GM12878 (cell line): ENCODE measurements at regions not wholly inside any gene's neighbourhood (a gene's known extent, or its start where the extent isn't known, plus 50 kb on each side); places are given as distances from the start of the nearest gene placed in this dataset.

Source experiments
- ATAC-seq: fragments of 200-7000 bp; cut with Tn5 transposase; 3 replicates; pipeline ENCODE4 v1.9.1; 2020; ENCODE audit warnings: mild to moderate bottlenecking, moderate library complexity
- BruUV-seq: library from RNA; stranded (reverse); fragments of 400-500 nt; replicated peaks from 2 replicates; lab custom pipeline; 2021; lab: Mats Ljungman, UMichigan
- CTCF ChIA-PET: fragments of 300-600 bp; sonication (Branson Sonifier 250); formaldehyde crosslinking; extraction: SDS; loops from one replicate; lab custom pipeline; 2021; ENCODE audit warnings: inconsistent platforms; lab: Yijun Ruan, JAX
- POLR2A ChIA-PET: fragments of 350-600 bp; formaldehyde crosslinking; extraction: SDS; loops from one replicate; lab custom pipeline; 2021; ENCODE audit warnings: inconsistent platforms; lab: Charles Lee
- RAD21 ChIA-PET: fragments of 300-600 bp; sonication (Branson Sonifier 250); formaldehyde crosslinking; loops from one replicate; lab custom pipeline; 2023; ENCODE audit warnings: antibody characterized with exemption; ENCODE audit not compliant: unreplicated experiment; lab: Charles Lee
- SMC1A ChIA-PET: fragments of 300-600 bp; sonication (Branson Sonifier 250); formaldehyde crosslinking; loops from one replicate; lab custom pipeline; 2023; ENCODE audit not compliant: unreplicated experiment, uncharacterized antibody; lab: Charles Lee
- DNase-seq: peaks from one replicate; pipeline ENCODE4 v3.0.0-alpha.2; 2011; ENCODE audit warnings: low read depth, low spot score
- FAIRE-seq: peaks from 3 replicates; lab custom pipeline; 2011; peaks lifted over from hg19 to GRCh38; lab: Jason Lieb, UNC
- H2AFZ ChIP-seq: 2 replicates; pipeline ENCODE4 v1.6.0; 2011; ENCODE audit warnings: low read depth, low read length, control low read depth; ENCODE audit not compliant: control insufficient read depth
- H3K27ac ChIP-seq: 2 replicates; pipeline ENCODE4 v1.5.1; 2011; ENCODE audit warnings: control low read depth; ENCODE audit not compliant: control insufficient read depth, insufficient read depth
- H3K27me3 ChIP-seq, 2 experiments: replicated peaks in 1 of 2; 2 replicates each; pipeline versions ENCODE4 v1.6.0 to v1.6.1; 2011; ENCODE audit warnings: low read length in 1 of 2; ENCODE audit not compliant: control insufficient read depth in 2 of 2, insufficient read depth in 2 of 2
- H3K36me3 ChIP-seq, 2 experiments: 2 replicates each; pipeline ENCODE4 v1.5.1; 2011; ENCODE audit warnings: low read length in 1 of 2; ENCODE audit not compliant: control insufficient read depth in 2 of 2, insufficient read depth in 2 of 2
- H3K4me1 ChIP-seq: 2 replicates; pipeline ENCODE4 v1.6.1; 2011; ENCODE audit warnings: mild to moderate bottlenecking, low read length, moderate library complexity, mixed read lengths; ENCODE audit not compliant: control insufficient read depth, insufficient read depth
- H3K4me2 ChIP-seq: 2 replicates; pipeline ENCODE4 v1.6.0; 2011; ENCODE audit warnings: control low read depth; ENCODE audit not compliant: control insufficient read depth, insufficient read depth
- H3K4me3 ChIP-seq: fragments of 200-600 bp; sonication (generic); 2 replicates; pipeline ENCODE4 v1.5.1; 2016
- H3K79me2 ChIP-seq: 2 replicates; pipeline ENCODE4 v1.6.0; 2011; ENCODE audit warnings: low read length; ENCODE audit not compliant: control insufficient read depth, insufficient read depth
- H3K9ac ChIP-seq: 2 replicates; pipeline ENCODE4 v1.8.0; 2011; ENCODE audit warnings: low read length, control low read depth, mixed read lengths; ENCODE audit not compliant: control insufficient read depth, insufficient read depth
- H3K9me3 ChIP-seq: replicated peaks from 3 replicates; pipeline ENCODE4 v1.5.1; 2011; ENCODE audit warnings: mild to moderate bottlenecking, low read length; ENCODE audit not compliant: control insufficient read depth, insufficient read depth
- H4K20me1 ChIP-seq: 2 replicates; pipeline ENCODE4 v1.6.0; 2011; ENCODE audit not compliant: control insufficient read depth, insufficient read depth
- BMI1 ChIP-seq: fragments of 450-650 bp; IDR thresholded peaks from 2 replicates; pipeline ENCODE4 v1.6.1; 2016; ENCODE audit warnings: mild to moderate bottlenecking, moderate library complexity, borderline replicate concordance
- CREM ChIP-seq: IDR thresholded peaks from 2 replicates; pipeline ENCODE4 v1.6.1; 2014; ENCODE audit warnings: antibody characterized with exemption, low read depth
- DPF2 ChIP-seq: fragments of 450-650 bp; IDR thresholded peaks from 2 replicates; pipeline ENCODE4 v1.6.1; 2017; ENCODE audit warnings: mild to moderate bottlenecking
- PAX5 ChIP-seq: IDR thresholded peaks from 2 replicates; pipeline ENCODE4 v1.6.1; 2011; ENCODE audit warnings: low read depth, low read length, borderline replicate concordance
- RB1 ChIP-seq: fragments of 450-650 bp; formaldehyde crosslinking; IDR thresholded peaks from 2 replicates; pipeline ENCODE4 v1.6.1; 2017; ENCODE audit warnings: mild to moderate bottlenecking, borderline replicate concordance
- RUNX3 ChIP-seq: IDR thresholded peaks from 2 replicates; pipeline ENCODE4 v1.6.1; 2012; ENCODE audit warnings: low read length, inconsistent platforms
- SREBF2 ChIP-seq: IDR thresholded peaks from 2 replicates; pipeline ENCODE4 v1.6.1; 2012; ENCODE audit warnings: mild to moderate bottlenecking, low read length
- TAF1 ChIP-seq: IDR thresholded peaks from 2 replicates; pipeline ENCODE4 v1.6.1; 2011; ENCODE audit warnings: mild to moderate bottlenecking, low read depth, low read length, borderline replicate concordance
- TCF12 ChIP-seq: IDR thresholded peaks from 2 replicates; pipeline ENCODE4 v1.6.1; 2011; ENCODE audit warnings: low read depth, mild to moderate bottlenecking, low read length
- ZNF274 ChIP-seq: IDR thresholded peaks from one replicate; pipeline ENCODE4 v1.8.0; 2011; ENCODE audit not compliant: insufficient read length, insufficient read depth
- ZSCAN29 ChIP-seq: fragments of 450-650 bp; IDR thresholded peaks from 2 replicates; pipeline ENCODE4 v1.6.1; 2017; ENCODE audit warnings: mild to moderate bottlenecking, moderate library complexity
- WGBS: methylation state at CpG from one replicate; pipeline ENCODE4 v1.1.6; 2016; ENCODE audit warnings: low lambda C conversion rate; ENCODE audit not compliant: insufficient replicate concordance, insufficient coverage; ENCODE audit errors: missing lambda C conversion rate; 5-methylcytosine and 5-hydroxymethylcytosine counted together
- in situ Hi-C: fragments of 300-500 bp; cut with MboI; formaldehyde crosslinking; loops from 9 replicates; pipeline ENCODE4 v1.14.3; 2018; ENCODE audit warnings: mixed read lengths
- intact Hi-C: fragments of 100-400 bp; cut with micrococcal nuclease; formaldehyde crosslinking; loops from one replicate; pipeline ENCODE4 v1.14.2; 2022; ENCODE audit not compliant: unreplicated experiment
- TF ChIP-seq, protein P1 (sequence below): fragments of 450-650 bp; IDR thresholded peaks from 2 replicates; pipeline ENCODE4 v1.6.1; 2016; ENCODE audit warnings: mild to moderate bottlenecking, moderate library complexity, borderline replicate concordance
- TF ChIP-seq, protein P2 (sequence below): fragments of 450-650 bp; formaldehyde crosslinking; IDR thresholded peaks from 2 replicates; pipeline ENCODE4 v1.4.0; 2022; ENCODE audit warnings: mild to moderate bottlenecking, moderate library complexity

DNA sequence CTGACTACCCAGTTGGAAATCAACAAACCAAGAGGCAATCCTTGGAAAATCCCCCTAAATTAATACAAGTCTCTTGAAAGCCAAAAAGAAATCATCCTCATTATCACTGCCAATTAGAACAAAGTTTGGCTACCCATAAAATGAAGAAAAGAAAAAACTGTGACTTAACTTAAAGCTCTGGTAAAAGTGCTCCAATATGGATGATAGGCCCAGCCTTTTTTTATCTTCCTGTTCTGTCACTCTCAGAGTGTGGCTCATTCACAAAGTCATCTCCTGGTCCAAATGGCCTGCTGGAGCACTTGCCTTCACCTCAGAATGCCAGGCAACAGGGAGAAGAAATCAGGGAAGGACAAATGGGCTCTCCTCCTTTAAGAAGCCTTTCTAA lies 155.1 kb upstream of the GHITM start:
- Histone ChIP-seq H3K4me2 (no peak overlapping the region), H3K4me3 (no peak overlapping the region), H2AFZ (no peak overlapping the region), H3K27me3 (no peaks in the 10 kb centered on the region), H3K27ac (no peak overlapping the region), H3K9me3 (peaks cover 5% of the 10 kb centered on the region; the same call in 2 of the 3 replicates), H3K36me3 (no peaks in the 10 kb centered on the region), H3K79me2 (no peaks in the 10 kb centered on the region), H3K9ac (no peak overlapping the region), H3K4me1 (peaks cover 11% of the 10 kb centered on the region), H4K20me1 (no peaks in the 10 kb centered on the region)
- ATAC-seq = no peak
- DNase-seq = no peak
- in situ Hi-C loops (no loop called here), intact Hi-C loops (no loop called here)
- ChIA-PET SMC1A (no interaction called here), RAD21 (no interaction called here), CTCF (no interaction called here), POLR2A (no interaction called here)
- no peak for TF ChIP-seq ZNF274
- TF ChIP-seq, protein P1, sequence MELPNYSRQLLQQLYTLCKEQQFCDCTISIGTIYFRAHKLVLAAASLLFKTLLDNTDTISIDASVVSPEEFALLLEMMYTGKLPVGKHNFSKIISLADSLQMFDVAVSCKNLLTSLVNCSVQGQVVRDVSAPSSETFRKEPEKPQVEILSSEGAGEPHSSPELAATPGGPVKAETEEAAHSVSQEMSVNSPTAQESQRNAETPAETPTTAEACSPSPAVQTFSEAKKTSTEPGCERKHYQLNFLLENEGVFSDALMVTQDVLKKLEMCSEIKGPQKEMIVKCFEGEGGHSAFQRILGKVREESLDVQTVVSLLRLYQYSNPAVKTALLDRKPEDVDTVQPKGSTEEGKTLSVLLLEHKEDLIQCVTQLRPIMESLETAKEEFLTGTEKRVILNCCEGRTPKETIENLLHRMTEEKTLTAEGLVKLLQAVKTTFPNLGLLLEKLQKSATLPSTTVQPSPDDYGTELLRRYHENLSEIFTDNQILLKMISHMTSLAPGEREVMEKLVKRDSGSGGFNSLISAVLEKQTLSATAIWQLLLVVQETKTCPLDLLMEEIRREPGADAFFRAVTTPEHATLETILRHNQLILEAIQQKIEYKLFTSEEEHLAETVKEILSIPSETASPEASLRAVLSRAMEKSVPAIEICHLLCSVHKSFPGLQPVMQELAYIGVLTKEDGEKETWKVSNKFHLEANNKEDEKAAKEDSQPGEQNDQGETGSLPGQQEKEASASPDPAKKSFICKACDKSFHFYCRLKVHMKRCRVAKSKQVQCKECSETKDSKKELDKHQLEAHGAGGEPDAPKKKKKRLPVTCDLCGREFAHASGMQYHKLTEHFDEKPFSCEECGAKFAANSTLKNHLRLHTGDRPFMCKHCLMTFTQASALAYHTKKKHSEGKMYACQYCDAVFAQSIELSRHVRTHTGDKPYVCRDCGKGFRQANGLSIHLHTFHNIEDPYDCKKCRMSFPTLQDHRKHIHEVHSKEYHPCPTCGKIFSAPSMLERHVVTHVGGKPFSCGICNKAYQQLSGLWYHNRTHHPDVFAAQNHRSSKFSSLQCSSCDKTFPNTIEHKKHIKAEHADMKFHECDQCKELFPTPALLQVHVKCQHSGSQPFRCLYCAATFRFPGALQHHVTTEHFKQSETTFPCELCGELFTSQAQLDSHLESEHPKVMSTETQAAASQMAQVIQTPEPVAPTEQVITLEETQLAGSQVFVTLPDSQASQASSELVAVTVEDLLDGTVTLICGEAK = no peak
- FAIRE-seq = no peak
- no TSS peak for BruUV-seq

DNA sequence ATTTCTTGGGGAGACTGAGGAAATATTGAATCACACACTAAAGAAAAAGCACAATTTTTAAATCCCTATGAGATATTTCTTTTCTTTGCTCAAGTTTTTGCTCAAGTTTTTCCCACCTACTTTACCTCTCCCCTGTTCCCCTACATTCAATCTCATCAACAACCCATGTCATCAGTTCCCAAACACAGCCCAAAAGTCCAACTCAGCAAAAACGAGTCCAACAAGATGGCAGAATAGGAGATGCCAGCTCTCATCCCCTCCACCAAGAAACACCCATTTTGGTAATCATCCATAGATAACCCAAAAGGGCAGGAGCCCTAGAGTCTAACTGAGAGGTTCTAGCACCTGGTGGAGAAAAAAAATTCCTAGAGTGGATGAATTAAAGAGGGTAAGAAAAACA lies 152.5 kb upstream of the GHITM start:
- Histone ChIP-seq H3K4me1 (peaks cover 27% of the 10 kb centered on the region), H3K9me3 (peaks cover 5% of the 10 kb centered on the region; the same call in 2 of the 3 replicates), H3K27me3 (no peaks in the 10 kb centered on the region), H3K4me3 (no peak overlapping the region), H4K20me1 (no peaks in the 10 kb centered on the region), H3K36me3 (no peaks in the 10 kb centered on the region), H2AFZ (no peak overlapping the region), H3K27ac (no peak overlapping the region), H3K4me2 (no peak overlapping the region), H3K79me2 (no peaks in the 10 kb centered on the region), H3K9ac (no peak overlapping the region)
- DNase-seq (no peak), ATAC-seq (no peak), FAIRE-seq (no peak)
- CTCF ChIA-PET = interaction anchor here (1.1 to 1.3 kb wide), 2 partner anchors 10 to 12 kb away, joined by 3 read pairs; no protein-coding TSS in a partner anchor
- RAD21 ChIA-PET = no interaction called here
- in situ Hi-C loops = no loop called here
- no TSS peak for BruUV-seq
- 0% methylated on average over 1 of the region's 1 CpG for WGBS
- SMC1A ChIA-PET = no interaction called here
- intact Hi-C loops = no loop called here
- POLR2A ChIA-PET = interaction anchor here (0.5 kb wide), 1 partner anchor 589 kb away, joined by 3 read pairs; no protein-coding TSS in a partner anchor
- TF ChIP-seq ZSCAN29 (no peak), CREM (no peak), BMI1 (no peak), RB1 (no peak), DPF2 (no peak), PAX5 (no peak), TCF12 (no peak), SREBF2 (no peak), RUNX3 (no peak), TAF1 (no peak)
- TF ChIP-seq, protein P2, sequence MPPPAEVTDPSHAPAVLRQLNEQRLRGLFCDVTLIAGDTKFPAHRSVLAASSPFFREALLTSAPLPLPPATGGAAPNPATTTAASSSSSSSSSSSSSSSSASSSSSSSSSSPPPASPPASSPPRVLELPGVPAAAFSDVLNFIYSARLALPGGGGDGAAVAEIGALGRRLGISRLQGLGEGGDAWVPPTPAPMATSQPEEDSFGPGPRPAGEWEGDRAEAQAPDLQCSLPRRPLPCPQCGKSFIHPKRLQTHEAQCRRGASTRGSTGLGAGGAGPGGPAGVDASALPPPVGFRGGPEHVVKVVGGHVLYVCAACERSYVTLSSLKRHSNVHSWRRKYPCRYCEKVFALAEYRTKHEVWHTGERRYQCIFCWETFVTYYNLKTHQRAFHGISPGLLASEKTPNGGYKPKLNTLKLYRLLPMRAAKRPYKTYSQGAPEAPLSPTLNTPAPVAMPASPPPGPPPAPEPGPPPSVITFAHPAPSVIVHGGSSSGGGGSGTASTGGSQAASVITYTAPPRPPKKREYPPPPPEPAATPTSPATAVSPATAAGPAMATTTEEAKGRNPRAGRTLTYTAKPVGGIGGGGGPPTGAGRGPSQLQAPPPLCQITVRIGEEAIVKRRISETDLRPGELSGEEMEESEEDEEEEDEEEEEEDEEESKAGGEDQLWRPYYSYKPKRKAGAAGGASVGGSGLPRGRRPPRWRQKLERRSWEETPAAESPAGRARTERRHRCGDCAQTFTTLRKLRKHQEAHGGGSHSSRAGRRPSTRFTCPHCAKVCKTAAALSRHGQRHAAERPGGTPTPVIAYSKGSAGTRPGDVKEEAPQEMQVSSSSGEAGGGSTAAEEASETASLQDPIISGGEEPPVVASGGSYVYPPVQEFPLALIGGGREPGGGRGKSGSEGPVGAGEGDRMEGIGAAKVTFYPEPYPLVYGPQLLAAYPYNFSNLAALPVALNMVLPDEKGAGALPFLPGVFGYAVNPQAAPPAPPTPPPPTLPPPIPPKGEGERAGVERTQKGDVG (CRISPR knock-in tag) = no peak
